Upper lobe of right lung (tissue), 1 donor: ENCODE measurements at regions not wholly inside any gene's neighbourhood (a gene's known extent, or its start where the extent isn't known, plus 50 kb on each side); places are given as distances from the start of the nearest gene placed in this dataset.

Experiments
- ATAC-seq: fragments of 200-7000 bp; cut with Tn5 transposase; one replicate; pipeline ENCODE4 v1.9.1; 2020; ENCODE audit warnings: mild to moderate bottlenecking, moderate library complexity
- DNase-seq: peaks from one replicate; pipeline ENCODE4 v3.0.0-alpha.2; 2020
- H3K27ac ChIP-seq: fragments of 200-600 bp; one replicate; pipeline ENCODE4 v1.8.0; 2022
- H3K27me3 ChIP-seq: fragments of 200-600 bp; one replicate; pipeline ENCODE4 v1.8.0; 2022; ENCODE audit warnings: mild to moderate bottlenecking
- H3K36me3 ChIP-seq: fragments of 200-600 bp; one replicate; pipeline ENCODE4 v1.8.0; 2022
- H3K4me1 ChIP-seq: fragments of 200-600 bp; one replicate; pipeline ENCODE4 v1.8.0; 2022
- H3K4me3 ChIP-seq: fragments of 200-600 bp; one replicate; pipeline ENCODE4 v1.8.0; 2022; ENCODE audit warnings: mild to moderate bottlenecking
- H3K9me3 ChIP-seq: fragments of 200-600 bp; one replicate; pipeline ENCODE4 v1.8.0; 2022
- CTCF ChIP-seq: fragments of 200-600 bp; IDR thresholded peaks from one replicate; pipeline ENCODE4 v1.8.0; 2022; ENCODE audit warnings: antibody characterized with exemption
- intact Hi-C: fragments of 100-400 bp; cut with DNase I; formaldehyde crosslinking; loops from one replicate; pipeline ENCODE4 v1.11.0; 2022
- donor health status: DM: no; HTN: yes; CAD: no; lungs with severe emphysema.

- Histone ChIP-seq H3K27me3 (no peaks in the 10 kb centered on the region), H3K9me3 (no peaks in the 10 kb centered on the region), H3K4me1 (peaks cover 7% of the 10 kb centered on the region), H3K36me3 (no peaks in the 10 kb centered on the region), H3K27ac (no peak overlapping the region), H3K4me3 (no peak overlapping the region)
- DNase-seq (no peak), ATAC-seq (peak; percentile 88)
- intact Hi-C loops = no loop called here
- no peak for TF ChIP-seq CTCF
Measured at GRCh38 chr3:177554895-177555759, 357.8 kb upstream of the TBL1XR1 start.

GRCh38 chr3:177557548-177557947 lies 360.3 kb upstream of the TBL1XR1 start:
- Histone ChIP-seq H3K9me3 (no peaks in the 10 kb centered on the region), H3K36me3 (no peaks in the 10 kb centered on the region), H3K4me3 (no peak overlapping the region), H3K27me3 (no peaks in the 10 kb centered on the region), H3K27ac (no peak overlapping the region), H3K4me1 (peaks cover 7% of the 10 kb centered on the region)
- no peak for TF ChIP-seq CTCF
- intact Hi-C loops = no loop called here
- ATAC-seq (no peak), DNase-seq (no peak)

- DNase-seq (no peak), ATAC-seq (no peak)
- intact Hi-C loops = no loop called here
- H3K36me3 ChIP-seq = no peaks in the 10 kb centered on the region
- H3K4me3 ChIP-seq = no peak overlapping the region
- H3K27me3 ChIP-seq = no peaks in the 10 kb centered on the region
- no peaks in the 10 kb centered on the region for H3K9me3 ChIP-seq
- no peak overlapping the region for H3K27ac ChIP-seq
- no peaks in the 10 kb centered on the region for H3K4me1 ChIP-seq
- TF ChIP-seq CTCF = no peak
Measured at GRCh38 chr3:177561365-177561764, 364.1 kb upstream of the TBL1XR1 start.

- Histone ChIP-seq H3K36me3 (no peaks in the 10 kb centered on the region), H3K9me3 (no peaks in the 10 kb centered on the region), H3K4me1 (no peaks in the 10 kb centered on the region), H3K27ac (no peak overlapping the region), H3K4me3 (no peak overlapping the region), H3K27me3 (no peaks in the 10 kb centered on the region)
- ATAC-seq (no peak), DNase-seq (no peak)
- intact Hi-C loops = no loop called here
- TF ChIP-seq CTCF = no peak
Measured at GRCh38 chr3:177561769-177562392, 364.6 kb upstream of the TBL1XR1 start.

GRCh38 chr3:177563243-177563780 lies 366.0 kb upstream of the TBL1XR1 start:
- Histone ChIP-seq H3K27ac (no peak overlapping the region), H3K36me3 (no peaks in the 10 kb centered on the region), H3K4me1 (no peaks in the 10 kb centered on the region), H3K4me3 (no peak overlapping the region), H3K9me3 (no peaks in the 10 kb centered on the region), H3K27me3 (no peaks in the 10 kb centered on the region)
- intact Hi-C loops = no loop called here
- no peak for TF ChIP-seq CTCF
- DNase-seq (no peak), ATAC-seq (no peak)
